GM12874 (cell line): ENCODE measurements at regions not wholly inside any gene's neighbourhood (a gene's known extent, or its start where the extent isn't known, plus 50 kb on each side); places are given as distances from the start of the nearest gene placed in this dataset.

Experiments
- CTCF ChIP-seq: IDR thresholded peaks from 2 replicates; pipeline ENCODE4 v1.5.1; 2011; ENCODE audit warnings: low read depth, mild to moderate bottlenecking, control low read depth, low read length, moderate library complexity; ENCODE audit not compliant: insufficient read depth

GRCh38 chr5:87769157-87769556 lies 356.4 kb upstream of the CCNH start:
- no peak for TF ChIP-seq CTCF

DNA sequence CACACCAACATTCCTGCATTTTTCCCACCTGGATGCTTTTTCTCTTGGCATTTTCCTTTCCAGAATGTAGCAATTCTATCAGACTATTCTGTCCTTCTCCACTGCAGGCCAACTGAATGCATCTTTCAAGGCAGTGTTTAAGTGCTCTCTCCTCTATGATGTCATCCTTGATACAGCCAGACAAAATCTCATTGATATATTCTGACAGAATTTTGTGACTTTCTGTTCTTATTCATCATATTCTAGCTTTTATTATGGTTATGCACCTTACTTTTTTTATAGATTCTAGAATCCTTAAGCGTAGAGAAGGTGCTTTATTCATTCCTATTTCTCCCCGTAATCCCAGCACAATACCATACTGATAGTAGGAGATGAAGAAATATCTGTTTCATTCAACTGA lies 355.5 kb upstream of the CCNH start:
- TF ChIP-seq CTCF = no peak

DNA sequence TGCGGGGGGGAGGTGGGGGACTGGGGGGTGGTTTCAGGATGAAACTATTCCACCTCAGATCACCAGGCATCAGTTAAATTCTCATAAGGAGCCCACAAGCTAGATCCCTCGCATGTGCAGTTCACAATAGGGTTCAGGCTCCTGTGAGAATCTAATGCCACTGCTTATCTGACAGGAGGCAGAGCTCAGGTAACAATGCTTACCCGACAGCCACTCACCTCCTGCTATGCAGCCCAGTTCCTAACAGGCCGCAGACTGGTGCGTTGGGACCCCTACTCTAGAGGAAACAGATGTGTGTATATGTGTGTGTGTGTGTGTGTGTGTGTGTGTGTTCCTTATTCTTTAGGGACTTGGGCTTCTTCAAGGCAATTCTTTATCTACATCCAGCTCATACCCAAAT lies 352.3 kb upstream of the CCNH start:
- no peak for TF ChIP-seq CTCF

DNA sequence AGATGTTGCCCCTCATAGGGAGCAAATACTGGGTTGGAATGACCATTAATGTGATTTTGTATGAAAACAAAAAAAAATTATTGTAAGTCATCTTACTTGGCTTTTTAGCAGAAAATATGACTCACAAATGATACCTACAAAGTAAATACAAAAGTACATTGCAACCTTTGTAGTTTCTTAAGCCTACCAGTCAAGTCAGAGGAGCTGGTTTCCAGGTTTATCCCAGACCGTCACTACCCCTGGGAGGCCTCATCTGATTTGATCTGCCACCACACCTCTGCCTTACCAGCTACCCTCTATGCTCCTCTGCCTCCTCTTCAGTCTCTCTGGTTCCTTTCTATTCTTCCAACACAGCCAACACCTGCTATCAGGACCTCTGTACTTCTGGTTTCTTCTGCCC lies 349.9 kb upstream of the CCNH start:
- TF ChIP-seq CTCF = no peak

- no peak for TF ChIP-seq CTCF
Measured at GRCh38 chr5:87756951-87757350, 344.2 kb upstream of the CCNH start.

- TF ChIP-seq CTCF = no peak
Measured at GRCh38 chr5:87755360-87755759, 342.6 kb upstream of the CCNH start.

DNA sequence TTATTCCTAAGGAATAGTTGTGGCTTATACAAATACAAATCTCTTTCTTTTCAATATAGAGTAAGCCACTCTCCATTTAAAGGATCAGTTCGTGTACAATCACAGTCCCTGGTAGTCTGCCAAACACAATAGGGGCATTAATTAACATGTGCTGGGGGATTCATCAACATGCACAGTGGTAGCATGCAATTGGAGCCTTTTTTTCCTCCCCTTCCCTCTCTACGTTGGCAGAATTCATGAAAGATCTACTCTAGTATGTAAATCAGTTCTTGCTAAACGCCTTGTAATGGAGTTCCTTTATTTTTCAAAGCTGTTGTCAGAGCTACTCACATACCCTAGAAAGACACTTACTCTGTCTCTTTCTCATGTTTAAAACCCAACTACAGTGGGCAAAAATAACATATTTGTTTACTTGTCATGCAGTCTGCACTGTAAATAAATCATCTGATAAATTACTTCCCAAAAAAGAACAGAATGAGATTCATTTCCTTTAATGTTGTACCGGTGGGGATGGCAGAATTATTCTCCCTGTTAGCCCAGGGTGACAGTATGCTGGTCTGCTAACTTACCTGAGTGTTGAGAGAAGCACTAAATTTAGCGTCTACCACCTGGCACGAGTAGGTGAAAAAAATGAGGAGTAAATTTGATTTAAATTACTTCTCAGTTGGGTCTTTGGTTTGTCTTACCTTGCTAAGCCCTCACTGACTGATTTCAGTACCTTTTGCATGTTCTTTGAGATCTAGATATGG lies 341.5 kb upstream of the CCNH start:
- no peak for TF ChIP-seq CTCF

DNA sequence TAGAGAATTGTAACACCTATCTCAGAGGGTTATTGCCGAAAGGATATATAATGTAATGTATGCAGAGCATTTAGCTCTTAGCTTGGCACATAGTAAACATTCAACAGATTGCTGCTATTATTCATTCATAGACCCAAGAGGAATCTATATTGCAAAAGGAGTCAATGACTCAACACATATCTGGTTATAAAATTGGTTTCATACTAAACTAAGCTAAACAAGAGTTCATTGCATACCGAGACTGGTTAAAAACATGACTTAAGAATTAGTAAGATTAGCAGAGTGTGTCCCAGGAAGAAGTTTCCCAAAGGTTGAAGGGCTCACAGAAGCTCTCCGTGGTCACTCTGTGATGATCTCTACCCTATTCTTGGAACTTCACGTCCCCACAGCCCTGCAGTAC lies 339.6 kb upstream of the CCNH start:
- TF ChIP-seq CTCF = no peak
